ENCODE measurements at regions not wholly inside any gene's neighbourhood (a gene's known extent, or its start where the extent isn't known, plus 50 kb on each side); places are given as distances from the start of the nearest gene placed in this dataset.

DNA sequence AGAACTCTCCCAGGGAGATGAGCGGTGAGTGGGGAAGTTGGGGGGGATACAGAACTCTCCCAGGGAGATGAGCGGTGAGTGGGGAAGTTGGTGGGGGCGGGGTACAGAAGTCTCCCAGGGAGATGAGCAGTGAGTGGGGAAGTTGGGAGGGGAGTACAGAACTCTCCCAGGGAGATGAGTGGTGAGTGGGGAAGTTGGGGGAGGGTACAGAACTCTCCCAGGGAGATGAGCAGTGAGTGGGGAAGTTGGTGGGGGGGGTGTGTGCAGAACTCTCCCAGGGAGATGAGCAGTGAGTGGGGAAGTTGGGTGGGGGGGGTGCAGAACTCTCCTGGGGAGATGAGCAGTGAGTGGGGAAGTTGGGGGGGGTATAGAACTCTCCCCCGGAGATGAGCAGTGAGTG, 186.5 kb downstream of the SHANK2 start:
- no peak for DNase-seq
- 53 to 69% (median 68%) methylated on average over 3 of the region's 4 CpGs for WGBS, 4 donors
- intact Hi-C loops (cut with DNase I), result no loop called here

DNA sequence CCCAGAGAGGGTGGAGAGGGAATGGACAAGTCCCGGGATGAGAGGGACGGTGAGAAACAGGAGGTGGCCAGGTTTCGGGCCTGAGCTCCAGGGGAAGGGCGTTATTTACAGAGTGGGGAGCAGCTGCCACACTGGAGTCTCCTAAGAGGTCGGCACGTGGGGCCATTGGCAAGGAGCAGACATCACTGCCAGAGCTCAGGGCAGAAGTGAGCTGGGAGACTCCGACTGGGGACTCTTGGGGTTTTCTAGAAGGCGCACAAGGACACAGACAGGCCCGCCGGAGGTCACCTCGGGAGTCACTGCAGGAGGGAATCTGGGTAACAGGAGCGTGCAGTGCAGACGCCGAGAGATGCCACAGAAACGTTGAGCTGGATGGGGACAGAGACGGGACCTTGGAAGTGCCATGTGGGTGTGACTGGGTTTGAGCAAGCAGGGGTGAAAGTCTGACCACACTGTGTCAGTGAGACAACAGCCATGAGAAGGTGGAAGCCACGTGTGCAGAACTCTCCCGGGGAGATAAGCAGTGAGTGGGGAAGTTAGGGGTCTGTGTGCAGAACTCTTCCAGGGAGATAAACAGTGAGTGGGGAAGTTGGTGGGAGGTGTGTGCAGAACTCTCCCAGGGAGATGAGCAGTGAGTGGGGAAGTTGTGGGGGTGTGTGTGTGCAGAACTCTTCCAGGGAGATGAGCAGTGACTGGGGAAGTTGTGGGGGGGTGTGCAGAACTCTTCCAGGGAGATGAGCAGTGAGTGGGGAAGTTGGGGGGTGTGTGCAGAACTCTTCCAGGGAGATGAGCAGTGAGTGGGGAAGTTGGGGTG, 187.5 kb downstream of the SHANK2 start:
- Histone ChIP-seq H3K27ac (no peak overlapping the region), H3K9me3 (replicated peaks in 1 of 3) (no peaks in the 10 kb centered on the region), H3K36me3 (replicated peaks in 1 of 2) (no peaks in the 10 kb centered on the region), H3K4me3 (no peak overlapping the region), H3K4me1 (replicated peaks in 1 of 2) (no peaks in the 10 kb centered on the region), H3K27me3 (peaks cover 3% of the 10 kb centered on the region)
- intact Hi-C loops (cut with DNase I), result no loop called here
- TF ChIP-seq POLR2A (IDR thresholded peaks at IDR 0.05), result no peak
- no peak for DNase-seq
- WGBS, 4 donors, result 60 to 72% (median 62%) methylated on average over 18 of the region's 18 CpGs

More for the DNA sequence above, 186.5 kb downstream of the SHANK2 start:
- no peak for TF ChIP-seq POLR2A (IDR thresholded peaks at IDR 0.05)
- Histone ChIP-seq H3K27me3 (peaks cover 3% of the 10 kb centered on the region), H3K4me3 (no peak overlapping the region), H3K4me1 (replicated peaks in 1 of 2) (no peaks in the 10 kb centered on the region), H3K9me3 (replicated peaks in 1 of 3) (no peaks in the 10 kb centered on the region), H3K27ac (no peak overlapping the region), H3K36me3 (replicated peaks in 1 of 2) (no peaks in the 10 kb centered on the region)

DNA sequence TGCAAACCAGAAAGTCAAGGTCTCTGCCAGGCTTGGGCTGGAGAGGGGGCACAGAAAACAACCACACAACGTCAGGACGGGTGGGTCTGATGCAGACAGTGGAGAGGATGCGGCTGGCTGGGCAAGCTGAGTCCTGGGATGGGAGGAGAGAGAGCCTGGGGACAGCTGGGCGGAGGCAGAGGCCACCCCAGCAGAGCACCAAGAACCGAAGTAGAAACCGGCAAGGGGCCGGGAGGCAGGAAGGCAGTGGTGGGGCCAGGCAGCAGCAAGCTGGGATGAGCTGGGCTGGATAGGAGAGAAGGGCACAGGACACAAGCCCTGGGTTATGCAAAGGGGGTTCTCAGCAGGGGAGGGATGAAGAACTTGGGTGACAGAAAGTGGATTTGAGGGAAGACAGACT, 188.2 kb downstream of the SHANK2 start:
- no peaks in the 10 kb centered on the region for H3K4me1 ChIP-seq (replicated peaks in 1 of 2)
- DNase-seq, result no peak
- no peaks in the 10 kb centered on the region for H3K9me3 ChIP-seq (replicated peaks in 1 of 3)
- H3K4me3 ChIP-seq, result no peak overlapping the region
- no peak overlapping the region for H3K27ac ChIP-seq
- 67 to 85% (median 70%) methylated on average over 4 to 7 of the region's 7 CpGs for WGBS, 4 donors
- TF ChIP-seq, protein P1, sequence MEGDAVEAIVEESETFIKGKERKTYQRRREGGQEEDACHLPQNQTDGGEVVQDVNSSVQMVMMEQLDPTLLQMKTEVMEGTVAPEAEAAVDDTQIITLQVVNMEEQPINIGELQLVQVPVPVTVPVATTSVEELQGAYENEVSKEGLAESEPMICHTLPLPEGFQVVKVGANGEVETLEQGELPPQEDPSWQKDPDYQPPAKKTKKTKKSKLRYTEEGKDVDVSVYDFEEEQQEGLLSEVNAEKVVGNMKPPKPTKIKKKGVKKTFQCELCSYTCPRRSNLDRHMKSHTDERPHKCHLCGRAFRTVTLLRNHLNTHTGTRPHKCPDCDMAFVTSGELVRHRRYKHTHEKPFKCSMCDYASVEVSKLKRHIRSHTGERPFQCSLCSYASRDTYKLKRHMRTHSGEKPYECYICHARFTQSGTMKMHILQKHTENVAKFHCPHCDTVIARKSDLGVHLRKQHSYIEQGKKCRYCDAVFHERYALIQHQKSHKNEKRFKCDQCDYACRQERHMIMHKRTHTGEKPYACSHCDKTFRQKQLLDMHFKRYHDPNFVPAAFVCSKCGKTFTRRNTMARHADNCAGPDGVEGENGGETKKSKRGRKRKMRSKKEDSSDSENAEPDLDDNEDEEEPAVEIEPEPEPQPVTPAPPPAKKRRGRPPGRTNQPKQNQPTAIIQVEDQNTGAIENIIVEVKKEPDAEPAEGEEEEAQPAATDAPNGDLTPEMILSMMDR (IDR thresholded peaks at IDR 0.05), result no peak
- no peaks in the 10 kb centered on the region for H3K36me3 ChIP-seq (replicated peaks in 1 of 2)
- intact Hi-C loops (cut with DNase I), result no loop called here
- peaks cover 3% of the 10 kb centered on the region for H3K27me3 ChIP-seq

DNA sequence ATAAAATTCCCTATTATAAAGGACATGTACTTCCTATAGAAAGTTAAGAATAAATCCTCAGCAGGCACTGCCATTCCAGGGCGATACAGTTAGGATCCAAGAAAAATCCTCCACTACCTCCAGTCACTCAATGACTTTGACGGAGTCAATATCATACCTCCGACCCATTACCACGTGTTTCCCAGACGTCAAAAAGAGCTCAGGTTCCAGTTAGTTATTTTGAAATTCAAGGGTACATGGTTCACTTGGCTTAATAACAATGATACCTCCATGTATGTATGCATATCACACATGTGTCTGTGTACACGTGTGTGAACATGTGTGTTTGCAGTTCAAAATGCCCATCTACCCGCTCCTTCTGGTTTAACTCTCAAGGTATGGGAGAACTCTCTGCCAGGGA, 189.2 kb downstream of the SHANK2 start:
- Histone ChIP-seq H3K4me1 (replicated peaks in 1 of 2) (no peaks in the 10 kb centered on the region), H3K4me3 (no peak overlapping the region), H3K27ac (no peak overlapping the region), H3K9me3 (replicated peaks in 1 of 3) (no peaks in the 10 kb centered on the region), H3K36me3 (replicated peaks in 1 of 2) (no peaks in the 10 kb centered on the region), H3K27me3 (peaks cover 3% of the 10 kb centered on the region)
- no peak for DNase-seq
- WGBS, 4 donors, result 78 to 83% (median 83%) methylated on average over 7 of the region's 7 CpGs
- intact Hi-C loops (cut with DNase I), result no loop called here
- TF ChIP-seq, protein P1 (IDR thresholded peaks at IDR 0.05), result no peak
- TF ChIP-seq POLR2A (IDR thresholded peaks at IDR 0.05), result no peak

DNA sequence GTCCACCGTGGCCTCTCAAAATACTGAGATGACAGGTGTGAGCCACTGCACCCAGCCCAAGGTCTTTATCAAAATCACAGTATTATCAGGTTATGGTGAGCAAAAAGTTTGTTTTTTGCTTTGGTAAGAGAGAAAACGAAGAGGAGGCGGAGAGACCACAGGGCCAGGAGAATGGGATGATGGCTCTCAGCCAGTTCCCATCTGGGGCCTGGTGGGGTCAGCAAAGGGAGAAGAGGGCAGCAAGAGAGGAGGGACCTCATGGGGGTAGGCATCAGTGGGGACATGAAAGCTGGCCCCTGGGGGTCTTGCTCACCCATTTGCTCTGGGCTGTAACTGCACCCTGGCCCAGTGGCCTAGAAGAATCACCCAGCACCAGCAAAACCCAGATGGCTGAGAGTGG, 190.2 kb downstream of the SHANK2 start:
- peaks cover 3% of the 10 kb centered on the region for H3K27me3 ChIP-seq
- no peaks in the 10 kb centered on the region for H3K36me3 ChIP-seq (replicated peaks in 1 of 2)
- H3K4me1 ChIP-seq (replicated peaks in 1 of 2), result no peaks in the 10 kb centered on the region
- H3K4me3 ChIP-seq, result no peak overlapping the region
- no peaks in the 10 kb centered on the region for H3K9me3 ChIP-seq (replicated peaks in 1 of 3)
- intact Hi-C loops (cut with DNase I), result no loop called here
- TF ChIP-seq, protein P1 (IDR thresholded peaks at IDR 0.05), result no peak
- no peak for TF ChIP-seq POLR2A (IDR thresholded peaks at IDR 0.05)
- no peak overlapping the region for H3K27ac ChIP-seq
- DNase-seq, result no peak
- WGBS, 4 donors, result 83 to 98% (median 93%) methylated on average over 3 of the region's 3 CpGs

Data from adrenal gland (tissue), 9 donors.